GM13976 (cell line): ENCODE measurements at regions not wholly inside any gene's neighbourhood (a gene's known extent, or its start where the extent isn't known, plus 50 kb on each side); places are given as distances from the start of the nearest gene placed in this dataset.

Source experiments
- DNase-seq: peaks from one replicate; pipeline ENCODE4 v3.0.0; 2012; ENCODE audit warnings: low spot score
- in situ Hi-C: fragments of 300-500 bp; cut with MboI; formaldehyde crosslinking; loops from one replicate; pipeline ENCODE4 v1.12.0; 2022; ENCODE audit warnings: low sequenced_read_pairs, mixed read lengths, inconsistent platforms; ENCODE audit not compliant: unreplicated experiment
- TF ChIP-seq, protein P1 (sequence below): IDR thresholded peaks from 2 replicates; pipeline ENCODE4 v1.5.1; 2012; ENCODE audit warnings: borderline replicate concordance, mild to moderate bottlenecking; ENCODE audit not compliant: insufficient read depth; ENCODE audit errors: extremely low read depth, missing control alignments, control extremely low read depth

DNA sequence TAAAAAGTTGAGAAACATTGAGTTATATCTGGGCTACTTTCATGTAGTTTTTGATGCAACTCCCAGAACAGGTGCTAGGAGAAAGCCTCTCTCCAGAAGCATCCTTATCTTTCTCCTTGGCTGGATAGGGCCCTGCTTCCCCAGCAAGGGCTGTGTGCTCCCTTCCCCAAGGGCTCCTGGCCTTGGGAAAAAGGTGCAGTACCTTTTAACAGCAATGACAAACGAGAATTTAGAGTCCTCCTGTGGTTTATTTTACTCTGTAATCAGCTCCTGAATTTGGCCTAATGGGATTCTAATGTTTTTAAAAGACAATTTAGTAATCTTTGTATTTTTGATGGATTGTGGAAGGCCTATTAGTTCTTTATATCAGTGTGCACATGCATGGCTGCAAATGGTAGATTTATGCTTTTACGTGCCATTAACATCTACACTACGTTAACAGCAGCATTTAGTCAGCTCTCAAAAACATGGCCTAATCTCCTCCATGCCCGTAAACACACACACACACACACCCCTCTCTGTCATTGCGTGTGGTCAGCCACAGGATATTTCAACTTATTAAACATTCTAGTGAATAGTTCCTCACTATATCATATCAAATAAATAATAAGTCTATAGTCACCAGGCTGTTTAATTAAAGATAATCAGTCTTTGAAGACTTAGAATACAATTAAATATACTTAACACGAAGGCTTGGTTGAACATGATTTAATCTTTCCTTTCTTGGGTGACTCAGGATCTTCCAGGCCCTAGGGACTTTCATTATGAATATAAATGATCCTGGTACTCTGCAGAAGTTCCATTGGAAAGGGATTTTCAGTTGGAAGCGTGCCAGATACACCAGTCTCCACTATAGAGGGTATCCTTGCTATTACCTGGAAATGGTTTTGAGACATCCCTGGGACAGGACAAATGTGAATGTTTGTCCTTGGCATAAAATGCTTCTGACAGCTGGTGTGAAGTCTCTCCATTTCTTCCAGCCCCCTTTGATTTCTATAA is 181.4 kb upstream of the PWP1 start:
- TF ChIP-seq, protein P1, sequence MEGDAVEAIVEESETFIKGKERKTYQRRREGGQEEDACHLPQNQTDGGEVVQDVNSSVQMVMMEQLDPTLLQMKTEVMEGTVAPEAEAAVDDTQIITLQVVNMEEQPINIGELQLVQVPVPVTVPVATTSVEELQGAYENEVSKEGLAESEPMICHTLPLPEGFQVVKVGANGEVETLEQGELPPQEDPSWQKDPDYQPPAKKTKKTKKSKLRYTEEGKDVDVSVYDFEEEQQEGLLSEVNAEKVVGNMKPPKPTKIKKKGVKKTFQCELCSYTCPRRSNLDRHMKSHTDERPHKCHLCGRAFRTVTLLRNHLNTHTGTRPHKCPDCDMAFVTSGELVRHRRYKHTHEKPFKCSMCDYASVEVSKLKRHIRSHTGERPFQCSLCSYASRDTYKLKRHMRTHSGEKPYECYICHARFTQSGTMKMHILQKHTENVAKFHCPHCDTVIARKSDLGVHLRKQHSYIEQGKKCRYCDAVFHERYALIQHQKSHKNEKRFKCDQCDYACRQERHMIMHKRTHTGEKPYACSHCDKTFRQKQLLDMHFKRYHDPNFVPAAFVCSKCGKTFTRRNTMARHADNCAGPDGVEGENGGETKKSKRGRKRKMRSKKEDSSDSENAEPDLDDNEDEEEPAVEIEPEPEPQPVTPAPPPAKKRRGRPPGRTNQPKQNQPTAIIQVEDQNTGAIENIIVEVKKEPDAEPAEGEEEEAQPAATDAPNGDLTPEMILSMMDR, result no peak
- no peak for DNase-seq
- in situ Hi-C loops, result no loop called here

DNA sequence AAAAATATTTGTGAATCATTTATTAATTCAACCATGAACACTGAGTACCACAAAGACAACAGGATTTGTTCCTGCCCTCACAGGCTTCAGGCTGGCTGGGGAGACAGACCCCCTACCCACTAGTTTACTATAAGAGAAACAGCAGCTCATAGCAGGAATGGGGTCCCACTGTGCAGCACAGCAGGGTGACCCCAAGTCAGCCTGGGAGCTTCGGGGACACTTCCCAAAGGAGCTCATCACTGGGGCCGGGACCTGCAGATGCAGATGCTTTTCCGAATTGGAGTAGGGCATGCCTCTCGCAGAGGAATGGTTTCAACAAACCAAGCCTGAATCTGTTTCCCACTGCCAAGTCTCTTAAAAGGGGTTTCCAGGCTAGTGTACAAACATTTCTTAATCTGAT is 176.2 kb upstream of the PWP1 start:
- DNase-seq, result no peak
- TF ChIP-seq, protein P1, result no peak
- in situ Hi-C loops, result no loop called here

DNA sequence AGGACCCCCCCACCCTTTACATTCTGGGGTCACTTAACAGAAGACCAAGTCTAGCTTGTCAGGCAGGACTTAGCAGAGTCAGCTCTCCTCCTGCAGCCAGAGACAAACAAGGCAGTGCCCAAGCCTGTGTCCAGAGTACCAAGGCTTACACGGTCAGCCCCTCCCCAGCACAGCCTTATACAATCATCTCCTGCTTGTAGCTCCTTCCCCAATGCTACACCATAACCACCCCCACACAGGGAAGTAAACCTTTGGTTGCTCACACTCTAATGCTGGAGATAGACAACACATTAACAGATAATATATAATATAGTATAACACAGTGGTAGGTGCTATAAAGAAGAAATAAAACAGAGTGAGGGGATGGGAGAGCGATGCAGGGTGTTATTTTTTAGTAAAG is 175.4 kb upstream of the PWP1 start:
- in situ Hi-C loops, result no loop called here
- DNase-seq, result no peak
- TF ChIP-seq, protein P1, result no peak

DNA sequence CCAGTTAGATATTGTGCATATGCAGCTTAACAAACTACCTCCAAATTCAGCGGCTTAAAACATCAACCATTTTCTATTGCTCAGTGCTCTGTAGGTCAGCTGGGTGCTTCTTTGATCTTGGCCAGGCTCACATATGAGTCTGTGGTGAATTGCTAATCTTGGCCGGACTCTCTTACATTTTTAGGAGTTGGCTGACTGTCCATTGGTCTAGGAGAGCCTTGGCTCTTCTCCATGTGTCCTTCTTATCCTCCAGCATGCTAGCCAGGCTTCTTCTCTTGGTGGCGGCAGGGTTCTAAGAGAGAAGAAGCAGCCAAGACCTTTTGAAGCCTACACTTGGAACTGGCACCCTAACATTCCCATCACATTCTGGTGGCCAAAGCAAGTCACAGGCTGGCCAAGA is 174.3 kb upstream of the PWP1 start:
- in situ Hi-C loops, result no loop called here
- TF ChIP-seq, protein P1, result no peak
- no peak for DNase-seq

DNA sequence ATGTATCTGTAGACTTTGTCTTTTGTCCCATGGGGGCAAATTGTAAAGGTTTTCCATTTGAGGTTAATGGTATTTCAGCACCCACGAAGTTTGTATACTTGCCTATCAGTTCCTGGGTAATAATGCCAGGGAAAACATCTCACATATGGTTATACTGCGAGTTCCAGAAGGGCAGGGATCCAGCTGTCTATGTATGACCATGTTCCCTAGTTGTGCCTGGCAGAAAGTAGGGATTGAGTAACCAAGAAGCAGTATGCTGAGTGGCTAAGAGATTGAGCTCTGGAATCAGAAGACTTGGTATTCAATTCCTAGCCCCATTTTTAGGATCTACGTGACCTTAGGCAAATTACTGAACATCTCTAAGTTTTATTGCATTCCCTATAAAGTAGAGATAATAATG is 173.2 kb upstream of the PWP1 start:
- TF ChIP-seq, protein P1, result no peak
- in situ Hi-C loops, result no loop called here
- no peak for DNase-seq

DNA sequence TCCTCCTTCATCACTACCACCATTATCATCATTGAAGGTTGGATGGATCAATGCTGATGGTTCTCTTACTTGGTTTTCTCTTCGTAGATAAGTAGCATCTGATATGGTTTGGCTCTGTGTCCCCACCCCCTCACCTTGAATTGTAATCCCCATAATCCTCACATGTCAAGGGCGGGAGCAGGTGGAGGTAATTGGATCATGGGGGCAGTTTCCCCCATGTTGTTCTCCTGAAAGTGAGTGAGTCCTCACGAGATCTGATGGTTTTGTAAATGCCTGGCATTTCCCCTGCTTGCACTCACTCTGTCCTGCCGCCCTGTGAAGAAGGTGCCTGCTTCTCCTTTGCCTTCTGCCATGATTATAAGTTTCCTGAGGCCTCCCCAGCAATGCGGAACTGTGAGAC is 172.4 kb upstream of the PWP1 start:
- DNase-seq, result no peak
- TF ChIP-seq, protein P1, result no peak
- in situ Hi-C loops, result no loop called here
